Dermis blood vessel endothelial cell (primary cell): ENCODE measurements at regions not wholly inside any gene's neighbourhood (a gene's known extent, or its start where the extent isn't known, plus 50 kb on each side); places are given as distances from the start of the nearest gene placed in this dataset.
"Not testable (repeated sequence)": the region's sequence is repeated elsewhere in the genome, so short reads cannot be mapped to it uniquely, and the experiment has no call there.

Experiments used
- DNase-seq: peaks from one replicate; pipeline ENCODE4 v3.0.0; 2010

DNA sequence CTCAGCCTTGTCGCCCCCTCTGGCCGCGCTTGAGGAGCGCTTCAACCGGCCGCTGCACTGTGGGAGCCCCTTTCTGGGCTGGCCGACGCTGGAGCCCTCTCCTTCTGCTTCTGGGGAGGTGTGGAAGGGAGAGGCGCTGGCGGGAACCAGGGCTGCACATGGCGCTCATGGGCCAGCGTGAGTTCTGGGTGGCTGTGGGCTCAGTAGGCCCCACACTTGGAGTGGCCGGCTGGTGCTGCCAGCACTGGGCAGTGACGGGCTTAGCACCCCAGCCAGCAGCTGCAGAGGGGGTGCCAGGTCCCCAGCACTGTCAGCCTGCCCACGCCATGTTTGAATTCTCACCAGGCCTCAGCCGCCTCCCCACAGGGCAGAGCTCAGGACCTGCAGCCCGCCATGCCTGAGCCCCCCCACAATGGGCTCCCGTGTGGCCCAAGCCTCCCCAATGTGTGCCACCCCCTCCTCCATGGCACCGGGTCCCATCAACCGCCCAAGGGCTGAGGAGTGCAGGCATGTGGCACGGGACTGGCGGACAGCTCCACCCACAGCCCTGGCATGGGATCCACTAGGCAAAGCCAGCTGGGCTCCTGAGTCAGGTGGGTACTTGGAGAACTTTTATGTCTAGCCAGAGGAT lies 615.2 kb downstream of the TRIML1 start:
- DNase-seq, result no peak

DNA sequence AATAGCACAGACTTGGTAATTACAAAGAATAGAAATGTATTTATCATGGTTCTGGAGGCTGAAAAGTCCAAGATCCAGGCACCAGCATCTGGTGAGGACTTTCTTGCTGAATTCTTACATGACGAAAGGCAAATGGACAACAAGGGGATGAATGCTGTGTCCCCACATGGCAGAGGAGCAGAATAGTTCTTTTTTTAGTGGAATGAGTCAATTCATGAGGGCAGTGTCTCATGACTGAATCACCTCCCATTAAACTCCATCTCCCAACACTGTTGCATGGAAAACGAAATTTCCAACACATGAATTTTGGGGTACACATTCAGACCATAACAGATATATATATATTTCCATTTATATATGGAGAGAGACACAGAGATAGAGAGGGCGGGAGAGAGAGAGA lies 628.3 kb downstream of the TRIML1 start:
- no peak for DNase-seq

DNA sequence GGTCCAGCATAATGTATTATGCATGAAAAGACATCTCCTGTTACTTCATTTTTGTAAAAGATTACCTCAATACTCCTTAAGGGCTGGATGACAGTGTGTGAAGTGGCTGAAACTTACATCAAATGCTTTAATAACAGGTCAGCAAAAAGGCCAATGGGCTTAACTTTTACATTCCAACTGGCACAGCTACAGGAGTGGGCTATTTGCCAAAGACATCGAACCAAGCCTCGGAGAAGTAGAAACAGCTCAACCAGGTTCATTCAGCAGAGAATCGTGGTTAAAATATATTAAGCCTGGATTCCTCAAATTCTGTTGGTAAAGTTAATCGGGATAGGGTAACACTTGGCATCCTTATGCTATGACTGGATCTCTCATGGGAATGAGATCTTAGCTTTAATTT lies 639.7 kb downstream of the TRIML1 start:
- no peak for DNase-seq

GRCh38 chr4:188779581-188779980 lies 640.3 kb downstream of the TRIML1 start:
- no peak for DNase-seq

DNA sequence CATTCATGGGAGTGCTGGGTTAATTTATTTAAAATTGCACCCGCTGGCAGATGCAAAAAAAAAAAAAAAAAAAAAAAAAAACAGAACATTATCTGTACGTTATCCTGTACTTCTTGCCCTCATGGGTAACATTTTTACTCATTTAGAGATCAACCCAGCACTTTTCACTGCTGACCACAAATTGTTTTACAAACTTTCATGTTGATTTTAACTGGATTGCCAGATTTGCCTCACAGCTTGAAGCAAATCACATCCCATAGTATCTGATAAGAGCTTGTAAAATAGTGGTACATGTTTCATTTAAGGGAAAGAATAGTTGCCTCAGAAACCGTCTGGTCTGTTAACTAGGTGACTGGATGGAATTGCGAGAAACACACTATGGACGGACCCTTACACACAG lies 640.8 kb downstream of the TRIML1 start:
- DNase-seq, result no peak

DNA sequence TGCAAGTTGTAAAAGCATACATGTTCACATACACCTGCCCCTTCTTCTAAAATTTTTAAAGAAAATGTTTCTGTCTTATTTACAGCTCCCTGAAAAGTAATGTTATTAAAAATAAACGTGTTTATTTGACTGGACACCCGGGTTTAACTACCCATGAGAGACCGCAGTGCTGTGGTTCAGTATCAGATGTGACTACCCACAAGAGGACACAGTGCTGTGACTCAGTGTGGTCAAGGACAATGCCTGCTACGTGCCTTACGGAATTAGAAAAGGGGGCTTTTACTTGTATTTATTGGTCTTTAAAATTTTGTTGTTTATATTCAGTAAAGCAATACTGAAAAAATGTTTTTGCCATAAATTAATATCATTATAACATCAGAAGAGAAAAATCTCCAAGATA lies 641.4 kb downstream of the TRIML1 start:
- no peak for DNase-seq

DNA sequence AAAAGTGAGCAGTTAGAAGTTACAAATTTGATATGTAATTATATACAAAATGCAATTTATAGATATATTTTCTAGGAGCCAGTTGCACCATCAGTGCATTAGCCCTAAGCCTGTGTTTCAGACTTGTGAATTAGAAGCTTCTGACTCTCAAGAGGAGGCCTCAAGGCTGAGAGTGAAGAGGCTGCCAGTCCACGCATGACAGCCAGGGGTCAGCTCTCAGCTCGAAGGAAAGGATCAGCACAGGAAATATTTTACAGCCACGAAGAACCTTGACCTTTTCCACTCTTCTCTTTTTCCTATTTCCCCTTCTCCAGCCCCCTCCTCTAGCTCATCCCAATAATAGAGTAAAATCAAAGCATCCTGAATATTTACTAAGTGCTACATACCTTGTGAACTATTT lies 642.4 kb downstream of the TRIML1 start:
- DNase-seq, result peak; percentile 1

- DNase-seq, result no peak
Observed at GRCh38 chr4:188783175-188783574, 643.9 kb downstream of the TRIML1 start.

DNA sequence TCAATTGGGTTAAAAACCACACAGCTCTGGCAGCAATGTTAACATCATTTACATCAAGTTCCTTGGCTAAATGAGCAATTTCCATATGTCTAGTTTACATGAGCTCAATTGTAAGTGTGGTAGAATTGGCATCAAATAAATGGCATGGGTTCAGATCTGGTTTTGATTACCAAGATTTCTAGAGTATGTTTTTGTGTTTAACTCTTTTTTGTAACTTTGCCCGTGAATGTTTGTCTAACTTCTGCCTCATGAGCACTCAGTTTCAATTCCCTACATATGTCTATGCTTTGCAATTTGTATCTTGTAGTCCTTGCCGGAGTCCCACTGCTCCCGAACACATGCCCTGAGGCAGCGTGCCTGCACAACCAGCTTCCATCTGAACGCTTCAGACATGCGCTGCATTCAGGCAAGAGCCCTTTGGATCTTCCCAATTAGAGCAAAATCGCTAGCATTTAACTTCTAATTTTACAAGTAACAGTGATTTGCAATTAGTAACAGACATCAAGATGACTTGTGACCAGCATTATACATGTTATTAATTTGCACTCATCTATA lies 644.4 kb downstream of the TRIML1 start:
- no peak for DNase-seq

- not testable (repeated sequence) for DNase-seq
Observed at GRCh38 chr4:188796600-188796999, 657.4 kb downstream of the TRIML1 start.

GRCh38 chr4:188797011-188797410 lies 657.8 kb downstream of the TRIML1 start:
- not testable (repeated sequence) for DNase-seq

DNA sequence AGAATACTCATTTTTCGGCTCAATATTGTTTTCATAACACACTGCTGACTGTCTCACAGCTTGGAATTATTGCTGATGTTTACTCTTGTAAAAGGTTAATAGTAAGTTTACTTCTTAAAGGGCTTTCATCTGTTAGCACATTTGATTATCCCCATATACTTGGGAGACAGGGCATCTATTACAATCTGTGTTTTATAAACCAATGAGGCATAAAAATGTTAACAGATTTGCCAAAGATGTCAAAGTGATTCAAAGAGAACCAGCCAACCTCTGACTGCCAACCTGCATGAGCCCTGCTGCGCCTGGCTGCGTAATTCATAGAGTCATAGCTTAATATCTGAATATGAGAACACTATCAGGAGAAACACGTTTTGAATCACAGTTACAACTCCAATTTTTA lies 665.6 kb downstream of the TRIML1 start:
- no peak for DNase-seq

DNA sequence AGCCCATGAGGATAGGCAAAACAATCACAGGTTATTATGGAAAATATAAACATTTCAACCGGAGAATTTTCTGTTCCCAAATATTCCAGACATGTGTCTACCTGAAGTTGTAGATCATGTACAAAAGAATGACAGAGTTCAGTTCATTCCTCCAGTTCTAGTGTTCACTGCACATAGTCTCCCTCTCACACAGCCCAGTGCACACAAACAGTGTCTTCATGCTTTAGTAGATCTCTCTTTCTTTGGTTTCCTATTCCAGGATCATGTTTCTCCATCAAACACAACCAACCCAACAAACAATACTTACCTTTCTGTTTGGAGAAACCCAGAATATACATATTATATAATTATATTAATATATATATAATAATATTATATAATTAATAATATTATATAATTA lies 671.9 kb downstream of the TRIML1 start:
- DNase-seq, result no peak

- DNase-seq, result no peak
Observed at GRCh38 chr4:188812644-188813043, 673.4 kb downstream of the TRIML1 start.

GRCh38 chr4:188818300-188818699 lies 679.1 kb downstream of the TRIML1 start:
- no peak for DNase-seq

DNA sequence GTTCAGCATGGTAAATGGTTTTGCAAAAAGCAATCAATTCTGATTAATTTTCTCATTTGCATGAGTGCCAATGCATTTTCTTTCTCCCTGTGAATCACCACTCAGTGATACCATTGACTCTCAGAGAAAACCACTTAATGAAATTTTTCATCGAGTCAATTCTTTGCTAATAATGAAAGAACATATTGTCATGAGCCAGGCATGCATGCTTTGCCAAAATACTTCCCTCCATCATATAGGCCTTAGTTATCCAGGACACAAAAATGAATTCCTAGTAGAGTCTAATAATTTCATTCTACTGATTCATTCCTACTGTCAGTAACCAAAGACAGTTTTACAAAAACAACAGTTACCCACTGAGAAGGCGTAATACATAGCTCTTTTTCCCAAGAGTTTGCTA lies 680.0 kb downstream of the TRIML1 start:
- no peak for DNase-seq

DNA sequence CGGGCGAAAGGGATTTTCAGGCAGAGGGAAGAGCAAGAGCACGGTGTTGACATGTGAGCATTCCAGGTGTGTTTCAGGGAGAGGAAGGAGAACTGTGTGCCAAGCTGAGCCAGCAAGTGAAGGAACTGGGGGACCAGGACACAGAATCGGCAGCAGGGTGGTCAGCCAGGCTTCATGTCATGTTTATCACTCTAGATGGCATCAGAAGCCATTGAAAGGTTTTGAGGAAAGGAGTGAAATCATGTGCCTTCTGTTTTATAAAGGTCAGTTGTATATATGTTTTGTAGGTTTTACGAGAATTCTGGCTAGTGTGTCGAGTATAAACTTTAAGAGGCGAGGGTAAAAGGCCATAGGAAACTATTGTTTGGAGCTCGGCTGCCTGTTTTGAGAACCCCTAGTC lies 682.3 kb downstream of the TRIML1 start:
- DNase-seq, result no peak

DNA sequence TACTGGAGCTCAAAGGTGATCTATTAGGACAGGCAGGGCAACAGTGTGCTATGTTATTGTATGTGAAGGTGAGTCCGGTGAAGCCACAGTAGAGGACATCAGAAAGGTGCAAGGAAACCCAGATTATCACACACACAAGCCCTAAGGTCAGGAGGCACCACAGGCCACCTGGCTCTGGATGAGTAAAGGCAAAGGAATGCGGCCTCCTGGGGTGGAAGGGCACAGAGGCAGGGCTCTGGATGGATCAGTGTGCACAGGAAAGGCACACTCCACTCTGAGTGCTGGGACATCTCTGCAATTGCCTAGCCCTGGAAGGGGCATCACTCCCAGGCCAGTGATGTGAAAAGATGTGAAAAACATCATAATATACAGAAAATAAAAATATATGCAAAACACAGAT lies 683.5 kb downstream of the TRIML1 start:
- no peak for DNase-seq

- DNase-seq, result no peak
Observed at GRCh38 chr4:188824553-188824952, 685.3 kb downstream of the TRIML1 start.

- no peak for DNase-seq
Observed at GRCh38 chr4:188826393-188826792, 687.2 kb downstream of the TRIML1 start.

DNA sequence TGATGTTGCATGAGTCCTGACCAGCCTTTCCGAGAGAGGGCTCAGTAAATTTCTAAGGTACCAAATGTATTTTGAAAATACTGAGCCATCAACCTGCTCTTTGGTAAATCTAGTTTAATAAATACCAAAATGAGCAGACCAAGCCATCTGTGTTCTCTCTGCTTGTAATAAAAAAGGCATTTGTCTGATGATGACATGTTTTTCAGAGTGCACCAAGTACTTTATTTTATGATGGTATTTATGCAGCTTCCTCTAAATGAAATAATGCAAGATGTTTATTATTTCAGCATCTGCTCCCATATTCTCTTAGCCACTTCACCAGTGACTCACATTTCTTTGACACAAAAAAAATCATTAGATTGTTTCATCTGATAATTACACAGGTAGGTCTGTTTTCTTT lies 700.5 kb downstream of the TRIML1 start:
- DNase-seq, result no peak

- no peak for DNase-seq
Observed at GRCh38 chr4:188841523-188841922, 702.3 kb downstream of the TRIML1 start.

DNA sequence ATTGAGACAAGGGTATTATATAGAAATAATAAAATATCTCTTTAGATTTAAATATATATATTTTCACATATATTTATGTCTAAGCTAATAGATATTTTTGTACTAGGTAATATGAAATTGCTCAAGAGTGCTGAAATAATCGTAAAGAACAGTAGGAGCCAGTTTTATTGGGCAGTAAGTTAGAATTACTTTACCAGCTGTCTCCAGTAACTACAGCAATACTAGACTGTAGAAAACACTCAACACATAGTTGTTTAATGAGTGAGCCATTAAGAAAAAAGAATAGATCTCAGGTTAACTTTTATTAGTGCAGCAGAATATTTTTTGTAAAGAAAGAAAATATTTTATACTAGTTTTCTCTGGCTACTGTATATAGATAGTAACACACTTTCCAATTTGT lies 715.2 kb downstream of the TRIML1 start:
- DNase-seq, result no peak

DNA sequence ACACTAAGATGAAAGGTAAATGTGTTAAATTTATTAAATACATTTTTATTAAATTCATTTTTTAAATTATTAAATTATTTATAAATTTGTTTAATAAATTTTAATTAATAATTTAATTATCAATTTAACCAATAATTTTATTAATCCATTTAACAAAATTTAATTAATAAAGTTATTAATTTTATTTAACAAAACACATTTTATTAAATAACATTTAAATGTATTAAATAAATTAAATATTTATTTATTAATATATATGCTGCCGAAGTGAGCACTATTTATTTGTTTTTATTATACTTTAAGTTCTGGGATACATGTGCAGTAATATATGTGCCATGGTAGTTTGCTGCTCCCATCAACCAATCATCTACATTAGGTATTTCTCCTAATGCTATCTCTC lies 719.5 kb downstream of the TRIML1 start:
- DNase-seq, result no peak

GRCh38 chr4:188864741-188865140 lies 725.5 kb downstream of the TRIML1 start:
- DNase-seq, result no peak
